Ascending aorta (tissue), 2 donors: ENCODE measurements at regions not wholly inside any gene's neighbourhood (a gene's known extent, or its start where the extent isn't known, plus 50 kb on each side); places are given as distances from the start of the nearest gene placed in this dataset.

Source experiments
- DNase-seq, 2 donors: peaks; one replicate each; pipeline ENCODE4 v3.0.0-alpha.2; 2019; ENCODE audit warnings: low spot score in 2 of 2
- H3K27ac ChIP-seq, 2 donors: fragments of 200-600 bp; sonication (generic); one replicate each; pipeline ENCODE4 v1.5.1; 2016 to 2017; ENCODE audit warnings: mild to moderate bottlenecking in 1 of 2
- H3K27me3 ChIP-seq: fragments of 200-600 bp; sonication (generic); one replicate; pipeline ENCODE4 v1.5.1; 2017
- H3K36me3 ChIP-seq, 2 donors: fragments of 200-600 bp; sonication (generic); one replicate each; pipeline ENCODE4 v1.5.1; 2016
- H3K4me1 ChIP-seq, 2 donors: fragments of 200-600 bp; sonication (generic); one replicate each; pipeline ENCODE4 v1.5.1; 2016 to 2017; ENCODE audit warnings: mild to moderate bottlenecking in 1 of 2
- H3K4me3 ChIP-seq, 2 donors: fragments of 200-600 bp; sonication (generic); one replicate each; pipeline ENCODE4 v1.5.1; 2016 to 2017; ENCODE audit warnings: mild to moderate bottlenecking in 1 of 2
- H3K9me3 ChIP-seq, 2 donors: fragments of 200-600 bp; sonication (generic); one replicate each; pipeline ENCODE4 v1.5.1; 2016
- CTCF ChIP-seq, 3 experiments: fragments of 200-600 bp in 2 of 3; fragments of 450-650 bp in 1 of 3; sonication (generic) in 2 of 3; IDR thresholded peaks; one replicate each; pipeline ENCODE4 v1.5.1; 2016 to 2019; ENCODE audit warnings: antibody characterized with exemption in 3 of 3, mild to moderate bottlenecking in 1 of 3, moderate library complexity in 1 of 3
- intact Hi-C: fragments of 100-400 bp; cut with DNase I; formaldehyde crosslinking; loops from one replicate; pipeline ENCODE4 v1.15.1; 2023

GRCh38 chr3:64872345-64872744 is 184.5 kb upstream of the ADAMTS9 start:
- H3K27ac ChIP-seq, result no peak overlapping the region
- intact Hi-C loops, result no loop called here

GRCh38 chr3:64871834-64872249 is 184.0 kb upstream of the ADAMTS9 start:
- Histone ChIP-seq H3K4me3 (no peak overlapping the region), H3K9me3 (no peaks in the 10 kb centered on the region), H3K27me3 (no peaks in the 10 kb centered on the region), H3K27ac (no peak overlapping the region), H3K36me3 (peaks cover 3 to 12% of the 10 kb centered on the region in 2 donors), H3K4me1 (no peaks in the 10 kb centered on the region)
- intact Hi-C loops, result no loop called here
- no peak for DNase-seq
- no peak for TF ChIP-seq CTCF (IDR thresholded peaks at IDR 0.05)

More at GRCh38 chr3:64872345-64872744, 184.5 kb upstream of the ADAMTS9 start:
- Histone ChIP-seq H3K9me3 (no peaks in the 10 kb centered on the region), H3K27me3 (no peaks in the 10 kb centered on the region), H3K36me3 (peaks cover 3 to 12% of the 10 kb centered on the region in 2 donors), H3K4me3 (no peak overlapping the region), H3K4me1 (no peaks in the 10 kb centered on the region)
- TF ChIP-seq CTCF (IDR thresholded peaks at IDR 0.05), result no peak
- DNase-seq, result no peak

- intact Hi-C loops, result no loop called here
- DNase-seq, result no peak
- no peaks in the 10 kb centered on the region for H3K27me3 ChIP-seq
- H3K36me3 ChIP-seq, result peaks cover 3 to 12% of the 10 kb centered on the region in 2 donors
- no peak overlapping the region for H3K27ac ChIP-seq
- H3K9me3 ChIP-seq, result no peaks in the 10 kb centered on the region
- H3K4me3 ChIP-seq, result no peak overlapping the region
- TF ChIP-seq CTCF (IDR thresholded peaks at IDR 0.05), result no peak
- no peaks in the 10 kb centered on the region for H3K4me1 ChIP-seq
These were observed 183.3 kb upstream of the ADAMTS9 start for GRCh38 chr3:64870876-64871646.

GRCh38 chr3:64867224-64867623 is 179.4 kb upstream of the ADAMTS9 start:
- Histone ChIP-seq H3K27ac (no peak overlapping the region), H3K36me3 (no peaks in the 10 kb centered on the region), H3K4me3 (no peak overlapping the region), H3K4me1 (no peaks in the 10 kb centered on the region), H3K9me3 (no peaks in the 10 kb centered on the region), H3K27me3 (no peaks in the 10 kb centered on the region)
- TF ChIP-seq CTCF (IDR thresholded peaks at IDR 0.05), result no peak
- intact Hi-C loops, result no loop called here
- DNase-seq, result no peak

GRCh38 chr3:64865839-64866570 is 178.2 kb upstream of the ADAMTS9 start:
- intact Hi-C loops, result no loop called here
- no peak for TF ChIP-seq CTCF (IDR thresholded peaks at IDR 0.05)
- no peak overlapping the region for H3K4me3 ChIP-seq
- H3K27me3 ChIP-seq, result no peaks in the 10 kb centered on the region
- no peak overlapping the region for H3K27ac ChIP-seq
- no peaks in the 10 kb centered on the region for H3K36me3 ChIP-seq
- H3K9me3 ChIP-seq, result no peaks in the 10 kb centered on the region
- no peak for DNase-seq
- no peaks in the 10 kb centered on the region for H3K4me1 ChIP-seq
